Lower leg skin (tissue), 4 donors: ENCODE measurements at regions not wholly inside any gene's neighbourhood (a gene's known extent, or its start where the extent isn't known, plus 50 kb on each side); places are given as distances from the start of the nearest gene placed in this dataset.
"Not testable (repeated sequence)": the region's sequence is repeated elsewhere in the genome, so short reads cannot be mapped to it uniquely, and the experiment has no call there.

ENCODE experiments used
- DNase-seq, 2 donors: peaks; one replicate each; pipeline ENCODE4 v3.0.0-alpha.2; 2019; ENCODE audit warnings: low spot score in 2 of 2
- H3K4me3 ChIP-seq: fragments of 200-600 bp; sonication (generic); 2 replicates; pipeline ENCODE4 v1.5.1; 2017; ENCODE audit warnings: mild to moderate bottlenecking, low read depth; ENCODE audit not compliant: poor library complexity, severe bottlenecking
- CTCF ChIP-seq, 3 donors: fragments of 450-650 bp; IDR thresholded peaks; one replicate each; pipeline ENCODE4 v1.5.1; 2016; ENCODE audit warnings: antibody characterized with exemption in 3 of 3, mild to moderate bottlenecking in 3 of 3, moderate library complexity in 2 of 3
- POLR2A ChIP-seq, 2 donors: fragments of 450-650 bp; IDR thresholded peaks; one replicate each; pipeline ENCODE4 v1.6.1; 2016 to 2017; ENCODE audit warnings: antibody characterized with exemption in 2 of 2, mild to moderate bottlenecking in 1 of 2, moderate library complexity in 1 of 2
- WGBS, 2 donors: methylation state at CpG; one replicate each; pipeline ENCODE4 v1.1.5; 2018; 5-methylcytosine and 5-hydroxymethylcytosine counted together
- intact Hi-C: fragments of 100-400 bp; cut with DNase I; formaldehyde crosslinking; loops from one replicate; pipeline ENCODE4 v1.15.0; 2023; ENCODE audit warnings: low total_unique reads

DNA sequence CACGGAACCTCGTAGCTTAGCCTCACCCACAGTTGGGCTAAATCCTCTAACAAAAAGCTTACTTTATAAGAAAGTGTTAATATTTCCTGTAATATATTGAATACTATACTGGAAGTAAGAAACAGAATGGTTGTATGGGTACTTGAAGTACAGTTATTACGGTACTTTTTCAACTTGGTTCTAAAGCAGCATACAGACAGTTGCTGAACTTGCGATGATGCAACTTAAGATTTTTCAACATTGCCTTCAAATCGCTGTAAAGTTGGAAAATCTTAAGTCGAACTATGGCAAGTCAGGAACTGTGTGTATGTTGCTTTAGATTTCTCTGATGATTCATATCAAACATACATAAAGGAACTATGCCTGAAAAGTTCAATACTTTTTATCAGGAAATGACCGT, 204.4 kb upstream of the C2CD4B start:
- WGBS, 2 donors = 74 to 75% methylated on average over 7 of the region's 7 CpGs
- no peak for DNase-seq
- TF ChIP-seq CTCF (IDR thresholded peaks at IDR 0.05) = no peak
- TF ChIP-seq POLR2A (IDR thresholded peaks at IDR 0.05) = no peak
- no peak overlapping the region for H3K4me3 ChIP-seq
- intact Hi-C loops = no loop called here

DNA sequence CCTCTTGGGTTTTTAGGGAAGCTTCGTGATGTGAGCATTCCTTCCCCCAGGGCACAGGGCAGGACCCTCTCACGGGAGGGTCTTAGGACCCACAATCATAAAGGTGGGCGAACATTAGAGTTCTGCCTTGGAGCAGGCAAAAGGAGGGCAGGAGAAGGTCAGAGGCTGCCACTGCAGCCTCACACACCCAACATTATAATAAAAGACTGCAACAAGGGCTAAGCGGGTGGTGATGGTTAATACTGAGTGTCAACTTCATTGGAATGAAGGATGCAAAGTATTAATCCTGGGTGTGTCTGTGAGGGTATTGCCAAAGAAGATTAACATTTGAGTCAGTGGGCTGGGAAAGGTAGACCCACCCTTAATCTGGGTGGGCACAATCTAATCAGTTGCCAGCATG, 206.6 kb upstream of the C2CD4B start:
- H3K4me3 ChIP-seq, intact Hi-C loops, DNase-seq: not testable (repeated sequence)
- WGBS, 2 donors = 75 to 84% methylated on average over 4 of the region's 4 CpGs

DNA sequence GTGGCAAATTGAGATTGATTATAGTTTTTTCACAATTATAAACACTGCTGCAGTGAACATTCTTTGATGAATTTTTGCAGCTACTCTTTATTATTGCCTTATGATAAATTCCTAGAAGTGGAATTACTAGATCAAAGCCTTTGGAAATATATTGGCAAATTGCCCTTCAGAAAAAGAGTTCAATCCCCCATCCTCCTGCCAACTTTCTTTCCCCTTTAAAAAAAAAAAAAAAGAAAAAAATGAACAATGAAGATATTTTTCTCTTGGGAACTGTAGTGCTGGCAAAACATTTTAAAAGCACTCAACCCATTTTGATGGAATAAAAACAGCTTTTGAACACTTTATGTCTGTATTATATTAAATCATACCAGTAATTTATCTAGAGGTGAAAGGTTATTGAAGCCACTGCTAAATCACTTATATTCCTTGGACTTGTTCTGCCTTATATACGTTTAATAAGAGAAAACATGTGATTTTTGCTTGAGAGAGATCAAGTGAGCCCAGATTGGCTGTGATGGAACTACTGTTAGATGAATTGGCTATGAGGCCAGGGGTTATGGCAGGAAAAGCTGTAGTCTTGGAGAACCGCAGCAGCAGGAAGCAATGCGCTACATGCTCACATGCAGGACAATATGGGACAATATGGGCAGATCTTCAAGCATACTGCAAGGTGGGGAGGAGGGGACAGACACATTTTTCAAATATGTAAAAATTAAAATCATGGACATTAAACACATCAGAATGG, 212.8 kb upstream of the C2CD4B start:
- WGBS, 2 donors = 51 to 59% methylated on average over 3 of the region's 3 CpGs
- DNase-seq = no peak
- intact Hi-C loops = no loop called here
- TF ChIP-seq CTCF (IDR thresholded peaks at IDR 0.05) = no peak
- no peak for TF ChIP-seq POLR2A (IDR thresholded peaks at IDR 0.05)
- H3K4me3 ChIP-seq = no peak overlapping the region

DNA sequence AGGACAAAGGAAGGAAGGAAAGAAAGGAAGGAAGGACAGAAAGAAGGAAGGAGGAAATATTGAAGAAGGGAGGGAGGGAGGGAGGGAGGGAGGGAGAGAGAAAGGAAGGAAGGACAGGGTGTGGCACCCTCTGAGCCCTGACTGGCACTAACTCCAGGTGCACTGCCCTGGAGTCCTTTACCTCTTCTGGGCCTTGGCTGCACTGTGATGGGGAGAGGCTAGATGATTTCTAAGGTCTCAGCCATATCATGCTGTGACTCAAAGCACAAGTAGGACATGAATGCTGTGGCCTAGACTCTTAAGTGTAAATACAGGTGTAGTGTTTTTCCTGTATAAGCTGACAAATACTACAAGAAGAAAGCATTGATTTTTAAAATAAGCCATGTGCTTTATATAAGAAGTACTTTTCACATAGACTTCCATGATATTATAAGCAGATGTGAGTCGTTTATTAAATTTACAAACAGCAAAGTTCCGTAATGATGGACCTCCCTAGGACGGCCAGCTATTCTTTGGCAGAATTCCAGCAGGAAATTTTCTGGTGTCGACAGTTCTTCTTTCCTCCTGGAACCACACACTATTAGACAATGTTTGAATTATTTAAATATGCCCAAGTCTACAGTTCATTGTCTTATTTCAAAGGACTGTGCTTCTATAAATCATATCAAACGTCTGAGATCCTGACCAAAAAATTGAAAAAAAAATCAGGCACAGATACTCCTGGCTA, 213.8 kb upstream of the C2CD4B start:
- H3K4me3 ChIP-seq = no peak overlapping the region
- intact Hi-C loops = no loop called here
- TF ChIP-seq POLR2A (IDR thresholded peaks at IDR 0.05) (no peak), CTCF (IDR thresholded peaks at IDR 0.05) (no peak)
- WGBS, 2 donors = 37 to 40% methylated on average over 5 of the region's 5 CpGs
- DNase-seq = no peak

DNA sequence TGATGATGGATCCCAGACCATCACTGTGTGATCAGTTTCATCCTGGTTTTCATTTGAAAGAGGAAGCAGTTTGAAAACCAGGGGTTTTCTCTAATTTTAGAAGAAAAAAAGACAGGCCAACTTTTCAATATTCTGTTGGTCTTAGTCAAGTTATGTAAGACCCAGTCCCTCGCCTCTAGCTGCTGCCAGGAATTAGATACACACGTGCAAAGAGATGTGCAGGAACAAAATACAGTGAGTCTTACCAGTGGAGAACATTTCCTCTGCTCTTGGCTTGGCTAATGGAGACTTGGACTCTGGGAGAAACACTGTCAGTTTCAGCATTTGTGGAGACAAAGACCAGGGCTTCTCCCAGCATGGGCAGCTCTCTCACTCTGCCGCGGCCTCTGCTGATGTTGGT, 214.9 kb upstream of the C2CD4B start:
- intact Hi-C loops = no loop called here
- 75 to 78% methylated on average over 4 of the region's 4 CpGs for WGBS, 2 donors
- TF ChIP-seq POLR2A (IDR thresholded peaks at IDR 0.05) (no peak), CTCF (IDR thresholded peaks at IDR 0.05) (no peak)
- no peak for DNase-seq
- no peak overlapping the region for H3K4me3 ChIP-seq

DNA sequence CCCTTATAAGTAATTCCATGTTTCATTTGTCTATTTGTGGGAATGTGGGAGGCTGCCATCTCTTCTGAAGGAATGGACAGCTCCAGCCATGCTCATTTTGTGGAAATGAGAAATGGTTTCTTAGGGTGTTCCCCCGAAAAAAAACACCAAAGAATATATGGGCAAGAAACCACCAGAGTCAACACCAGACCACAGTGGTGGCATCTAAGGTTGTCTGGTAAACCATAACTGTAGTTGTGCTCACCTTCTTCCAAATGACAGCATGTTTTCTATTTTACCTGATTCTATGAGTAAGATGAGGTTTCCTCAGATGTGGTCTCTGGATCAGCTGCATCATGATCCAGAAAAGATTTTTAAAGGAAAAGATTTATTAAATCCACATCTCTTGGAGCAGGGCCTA, 217.0 kb upstream of the C2CD4B start:
- TF ChIP-seq POLR2A (IDR thresholded peaks at IDR 0.05) (no peak), CTCF (IDR thresholded peaks at IDR 0.05) (no peak)
- no peak overlapping the region for H3K4me3 ChIP-seq
- intact Hi-C loops = no loop called here
- 74 to 92% methylated on average over 1 of the region's 1 CpG for WGBS, 2 donors
- DNase-seq = no peak
